Keratinocyte (primary cell): ENCODE measurements at regions not wholly inside any gene's neighbourhood (a gene's known extent, or its start where the extent isn't known, plus 50 kb on each side); places are given as distances from the start of the nearest gene placed in this dataset.

ENCODE experiments used
- DNase-seq: peaks from one replicate; pipeline ENCODE4 v3.0.0-alpha.2; 2011; ENCODE audit warnings: low read depth, missing footprints, low spot score
- FAIRE-seq: peaks from 2 replicates; lab custom pipeline; 2011; peaks lifted over from hg19 to GRCh38; lab: Jason Lieb, UNC
- H2AFZ ChIP-seq: 2 replicates; pipeline ENCODE4 v1.6.0; 2012; ENCODE audit warnings: low read length, control low read depth, inconsistent platforms; ENCODE audit not compliant: control insufficient read depth
- H3K27ac ChIP-seq: 2 replicates; pipeline ENCODE4 v1.5.1; 2011; ENCODE audit warnings: low read length; ENCODE audit not compliant: control insufficient read depth, insufficient read depth
- H3K27me3 ChIP-seq: 3 replicates; pipeline ENCODE4 v1.6.0; 2011; ENCODE audit warnings: low read length; ENCODE audit not compliant: control insufficient read depth, insufficient read depth; ENCODE audit errors: extremely low read depth
- H3K36me3 ChIP-seq, 2 experiments: 2 replicates in 1 of 2; 3 replicates in 1 of 2; pipeline ENCODE4 v1.5.1; 2011; ENCODE audit warnings: low read length in 2 of 2, mild to moderate bottlenecking in 1 of 2; ENCODE audit not compliant: control insufficient read depth in 2 of 2, insufficient read depth in 2 of 2; ENCODE audit errors: extremely low read depth in 1 of 2
- H3K4me1 ChIP-seq: 3 replicates; pipeline ENCODE4 v1.5.1; 2011; ENCODE audit warnings: low read length; ENCODE audit not compliant: control insufficient read depth, insufficient read depth; ENCODE audit errors: extremely low read depth
- H3K4me2 ChIP-seq: 3 replicates; pipeline ENCODE4 v1.6.0; 2011; ENCODE audit warnings: low read depth, low read length; ENCODE audit not compliant: control insufficient read depth, insufficient read depth; ENCODE audit errors: extremely low read depth
- H3K4me3 ChIP-seq, 3 experiments: fragments of 200-600 bp in 1 of 3; sonication (generic) in 1 of 3; 2 replicates in 2 of 3; 3 replicates in 1 of 3; pipeline ENCODE4 v1.5.1; 2011 to 2016; ENCODE audit warnings: low read length in 3 of 3, mild to moderate bottlenecking in 3 of 3, control low read depth in 2 of 3, inconsistent platforms in 1 of 3, low read depth in 1 of 3, mixed read lengths in 1 of 3, mixed run types in 1 of 3, moderate library complexity in 1 of 3; ENCODE audit not compliant: control insufficient read depth in 2 of 3, insufficient read depth in 2 of 3; ENCODE audit errors: extremely low read depth in 1 of 3
- H3K79me2 ChIP-seq: 2 replicates; pipeline ENCODE4 v1.6.0; 2012; ENCODE audit warnings: low read length; ENCODE audit not compliant: control insufficient read depth, insufficient read depth
- H3K9ac ChIP-seq: 3 replicates; pipeline ENCODE4 v1.6.0; 2011; ENCODE audit warnings: low read length; ENCODE audit not compliant: control insufficient read depth, insufficient read depth; ENCODE audit errors: extremely low read depth
- H3K9me1 ChIP-seq: 3 replicates; pipeline ENCODE4 v1.6.0; 2011; ENCODE audit warnings: low read length; ENCODE audit not compliant: control insufficient read depth, insufficient read depth; ENCODE audit errors: extremely low read depth
- H3K9me3 ChIP-seq: 2 replicates; pipeline ENCODE4 v1.5.1; 2012; ENCODE audit warnings: low read depth, low read length; ENCODE audit not compliant: control insufficient read depth
- H4K20me1 ChIP-seq: 3 replicates; pipeline ENCODE4 v1.6.0; 2011; ENCODE audit warnings: low read length; ENCODE audit not compliant: control insufficient read depth, insufficient read depth; ENCODE audit errors: extremely low read depth
- EZH2 ChIP-seq: IDR thresholded peaks from one replicate; pipeline ENCODE4 v1.6.1; 2012; ENCODE audit warnings: inconsistent platforms, mild to moderate bottlenecking, low read length, moderate library complexity
- dilution Hi-C: fragments of 300-500 bp; cut with MboI; formaldehyde crosslinking; loops from one replicate; pipeline ENCODE4 v1.7.0; 2020; ENCODE audit warnings: low sequenced_read_pairs; ENCODE audit not compliant: extremely low pct_ligation_motif_present
- TF ChIP-seq, protein P1 (sequence below), 3 experiments: IDR thresholded peaks in 1 of 3; conservative IDR thresholded peaks in 1 of 3; optimal IDR thresholded peaks in 1 of 3; 2 replicates in 2 of 3; 3 replicates in 1 of 3; pipeline versions ENCODE3 to v1.5.1; 2011; ENCODE audit warnings: low read length in 3 of 3, mild to moderate bottlenecking in 3 of 3, moderate library complexity in 2 of 3, control low read depth in 1 of 3, inconsistent platforms in 1 of 3; ENCODE audit not compliant: insufficient read depth in 2 of 3; ENCODE audit errors: extremely low read depth in 1 of 3

DNA sequence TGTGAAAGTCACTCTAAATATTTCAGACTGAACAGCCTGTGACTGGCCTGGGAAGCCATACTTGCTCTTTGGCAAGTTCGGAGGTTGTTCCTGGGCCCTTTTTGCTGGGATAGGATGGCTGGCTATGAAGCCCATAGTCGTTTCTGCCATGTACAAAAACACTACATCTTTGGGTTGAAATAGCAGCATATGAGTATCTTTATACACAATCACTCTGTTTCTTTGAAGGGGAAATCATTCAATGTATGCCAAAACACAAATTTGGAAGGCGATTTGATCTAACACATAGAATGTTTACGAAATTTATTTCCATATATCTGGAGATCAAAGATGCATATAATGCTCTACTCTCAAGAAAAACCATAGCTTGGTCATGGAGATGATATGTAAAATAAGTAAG is 192.9 kb downstream of the SQOR start:
- Histone ChIP-seq H3K4me2 (no peak overlapping the region), H4K20me1 (no peaks in the 10 kb centered on the region), H3K27ac (no peak overlapping the region), H3K4me1 (no peaks in the 10 kb centered on the region), H3K36me3 (no peaks in the 10 kb centered on the region), H3K9me3 (no peaks in the 10 kb centered on the region), H3K4me3 (no peak overlapping the region), H3K9me1 (no peaks in the 10 kb centered on the region), H3K9ac (no peak overlapping the region), H2AFZ (no peak overlapping the region), H3K79me2 (no peaks in the 10 kb centered on the region), H3K27me3 (peaks cover 3% of the 10 kb centered on the region)
- DNase-seq (no peak), FAIRE-seq (no peak)
- TF ChIP-seq, protein P1, sequence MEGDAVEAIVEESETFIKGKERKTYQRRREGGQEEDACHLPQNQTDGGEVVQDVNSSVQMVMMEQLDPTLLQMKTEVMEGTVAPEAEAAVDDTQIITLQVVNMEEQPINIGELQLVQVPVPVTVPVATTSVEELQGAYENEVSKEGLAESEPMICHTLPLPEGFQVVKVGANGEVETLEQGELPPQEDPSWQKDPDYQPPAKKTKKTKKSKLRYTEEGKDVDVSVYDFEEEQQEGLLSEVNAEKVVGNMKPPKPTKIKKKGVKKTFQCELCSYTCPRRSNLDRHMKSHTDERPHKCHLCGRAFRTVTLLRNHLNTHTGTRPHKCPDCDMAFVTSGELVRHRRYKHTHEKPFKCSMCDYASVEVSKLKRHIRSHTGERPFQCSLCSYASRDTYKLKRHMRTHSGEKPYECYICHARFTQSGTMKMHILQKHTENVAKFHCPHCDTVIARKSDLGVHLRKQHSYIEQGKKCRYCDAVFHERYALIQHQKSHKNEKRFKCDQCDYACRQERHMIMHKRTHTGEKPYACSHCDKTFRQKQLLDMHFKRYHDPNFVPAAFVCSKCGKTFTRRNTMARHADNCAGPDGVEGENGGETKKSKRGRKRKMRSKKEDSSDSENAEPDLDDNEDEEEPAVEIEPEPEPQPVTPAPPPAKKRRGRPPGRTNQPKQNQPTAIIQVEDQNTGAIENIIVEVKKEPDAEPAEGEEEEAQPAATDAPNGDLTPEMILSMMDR (optimal IDR thresholded peaks at IDR 0.05 in 1 of 3, IDR thresholded peaks at IDR 0.05 in 1 of 3, conservative IDR thresholded peaks at IDR 0.05 in 1 of 3; ENCODE audit: extremely low read depth in 1 of 3, insufficient read depth in 2 of 3, low read length in 3 of 3) = no peak
- TF ChIP-seq EZH2 = no peak
- dilution Hi-C loops = no loop called here

DNA sequence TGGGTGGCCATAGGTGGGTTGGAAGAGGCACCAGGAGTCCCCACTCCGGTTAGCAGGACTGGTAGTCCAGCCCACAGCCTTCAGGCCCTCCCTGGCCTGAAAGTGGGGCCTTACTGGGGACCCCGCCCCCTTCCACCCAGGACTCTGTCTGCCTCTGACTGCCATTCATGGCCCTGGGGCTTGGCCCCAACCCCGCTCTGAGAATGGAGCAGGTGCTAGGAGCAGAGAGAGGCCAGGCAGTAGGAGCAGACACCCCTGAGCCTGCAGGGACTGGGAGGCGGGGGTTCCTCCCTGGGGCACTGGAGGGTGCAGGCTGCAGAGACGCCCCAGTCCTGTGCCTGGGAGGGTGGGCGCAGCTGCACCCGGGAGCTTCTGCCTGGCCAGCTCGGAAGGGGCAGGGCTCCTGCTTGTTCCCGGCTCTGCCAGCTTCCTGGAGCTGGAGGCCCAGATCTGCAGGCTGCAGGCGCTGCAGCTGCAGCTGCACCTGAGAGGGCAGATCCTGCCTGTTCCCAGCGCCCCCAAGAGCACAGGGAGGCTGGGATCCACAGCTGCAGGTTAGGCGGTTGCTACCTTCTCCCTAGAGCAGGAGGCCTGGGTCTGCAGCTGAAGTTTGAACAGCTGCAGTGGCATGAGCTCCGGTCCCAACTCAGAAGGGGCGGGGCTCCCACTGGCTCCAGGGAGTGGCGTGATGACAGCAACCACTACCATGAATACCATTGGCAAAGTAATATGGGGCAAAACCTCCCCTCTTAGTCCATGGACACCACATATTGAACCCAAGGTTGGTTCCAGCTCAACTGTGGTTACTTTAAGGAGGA is 194.7 kb downstream of the SQOR start:
- Histone ChIP-seq H3K79me2 (no peaks in the 10 kb centered on the region), H3K4me3 (no peak overlapping the region), H3K9me1 (no peaks in the 10 kb centered on the region), H3K9me3 (no peaks in the 10 kb centered on the region), H3K27me3 (peaks cover 3% of the 10 kb centered on the region), H3K4me1 (no peaks in the 10 kb centered on the region), H3K4me2 (no peak overlapping the region), H3K27ac (no peak overlapping the region), H4K20me1 (no peaks in the 10 kb centered on the region), H2AFZ (no peak overlapping the region), H3K36me3 (no peaks in the 10 kb centered on the region), H3K9ac (no peak overlapping the region)
- no peak for DNase-seq
- no peak for TF ChIP-seq EZH2
- TF ChIP-seq, protein P1 (optimal IDR thresholded peaks at IDR 0.05 in 1 of 3, IDR thresholded peaks at IDR 0.05 in 1 of 3, conservative IDR thresholded peaks at IDR 0.05 in 1 of 3; ENCODE audit: extremely low read depth in 1 of 3, insufficient read depth in 2 of 3, low read length in 3 of 3) = no peak
- dilution Hi-C loops = no loop called here
- no peak for FAIRE-seq
